A673 (cell line): ENCODE measurements at regions not wholly inside any gene's neighbourhood (a gene's known extent, or its start where the extent isn't known, plus 50 kb on each side); places are given as distances from the start of the nearest gene placed in this dataset.

Experiments used
- CTCF ChIP-seq: fragments of 300-800, 200-600 bp; sonication (generic); conservative IDR thresholded peaks from 2 replicates; pipeline ENCODE4 v1.5.1; 2017; ENCODE audit warnings: low read depth, mild to moderate bottlenecking, antibody characterized with exemption, low read length, moderate library complexity, mixed read lengths
- EZH2 ChIP-seq: fragments of 200-600 bp; sonication (generic); IDR thresholded peaks from 2 replicates; pipeline ENCODE4 v1.6.1; 2017; ENCODE audit warnings: borderline replicate concordance, low read depth, mild to moderate bottlenecking, mixed read lengths, antibody characterized with exemption, low read length; ENCODE audit not compliant: poor library complexity, severe bottlenecking

- no peak for TF ChIP-seq CTCF
- no peak for TF ChIP-seq EZH2
Observed at GRCh38 chr2:163348857-163349380, 386.9 kb downstream of the FIGN start.
